ENCODE measurements at regions not wholly inside any gene's neighbourhood (a gene's known extent, or its start where the extent isn't known, plus 50 kb on each side); places are given as distances from the start of the nearest gene placed in this dataset.

DNA sequence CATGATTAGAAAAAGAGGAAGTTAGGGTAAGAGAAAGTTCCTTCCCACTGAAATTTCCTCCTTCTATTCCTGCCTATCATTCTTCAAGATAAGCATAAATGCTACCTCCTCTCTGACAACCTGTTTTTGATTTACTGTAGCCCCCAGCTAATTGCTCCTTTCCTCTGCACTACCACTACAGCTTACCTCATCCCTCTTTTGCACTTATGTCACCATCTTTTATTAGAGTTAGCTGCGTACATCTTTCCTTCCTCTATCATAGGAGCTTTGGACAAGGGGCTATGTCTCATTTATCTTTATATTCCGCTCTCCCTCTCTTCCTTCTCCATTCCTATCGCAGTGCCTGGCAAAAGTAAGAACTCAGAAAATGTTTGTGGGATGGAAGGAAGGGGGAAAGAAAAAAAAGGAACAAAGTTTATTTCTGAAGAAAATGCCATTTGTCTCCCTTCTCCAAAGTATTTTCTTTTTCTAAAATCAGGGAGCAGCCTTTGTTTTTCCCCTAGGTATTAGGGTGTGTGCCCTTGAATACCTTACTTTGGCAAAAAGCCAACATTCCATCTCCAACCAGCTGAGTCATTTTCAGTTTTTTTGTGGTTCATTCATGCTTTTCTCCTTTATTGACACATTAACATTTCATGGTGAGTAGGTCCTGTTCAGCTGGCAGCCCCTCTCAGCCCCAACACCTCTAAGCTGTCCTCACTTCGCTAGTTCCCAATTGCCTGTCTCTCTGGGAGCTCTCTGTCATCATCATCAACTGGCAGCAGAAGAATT, 87.6 kb upstream of the SOX2 start:
- Histone ChIP-seq H3K36me3 (ENCODE audit: control insufficient read depth, low read length) (no peaks in the 10 kb centered on the region), H3K79me2 (ENCODE audit: control insufficient read depth, low read length) (no peaks in the 10 kb centered on the region), H3K4me1 (ENCODE audit: control insufficient read depth, low read length) (peaks cover 12% of the 10 kb centered on the region), H3K27me3 (ENCODE audit: control insufficient read depth, low read length) (no peaks in the 10 kb centered on the region), H3K9me3 (ENCODE audit: control insufficient read depth, insufficient read depth, low read length) (no peaks in the 10 kb centered on the region), H3K4me3 (ENCODE audit: low read length) (no peak overlapping the region), H3K27ac (ENCODE audit: low read depth, low read length) (no peak overlapping the region), H3F3A (ENCODE audit: control insufficient read depth, insufficient read depth) (no peaks in the 10 kb centered on the region), H3K9me2 (replicated peaks; ENCODE audit: control insufficient read depth, low read length) (no peaks in the 10 kb centered on the region), H4K20me1 (ENCODE audit: control insufficient read depth, insufficient read depth, low read depth, low read length) (no peaks in the 10 kb centered on the region), H3K4me2 (ENCODE audit: low read length) (no peak overlapping the region)
- TF ChIP-seq EZH2phosphoT487 (IDR thresholded peaks at IDR 0.05; ENCODE audit: borderline replicate concordance, low read length) (no peak), CTCF (IDR thresholded peaks at IDR 0.05; ENCODE audit: low read depth, low read length, poor library complexity, severe bottlenecking) (no peak)

DNA sequence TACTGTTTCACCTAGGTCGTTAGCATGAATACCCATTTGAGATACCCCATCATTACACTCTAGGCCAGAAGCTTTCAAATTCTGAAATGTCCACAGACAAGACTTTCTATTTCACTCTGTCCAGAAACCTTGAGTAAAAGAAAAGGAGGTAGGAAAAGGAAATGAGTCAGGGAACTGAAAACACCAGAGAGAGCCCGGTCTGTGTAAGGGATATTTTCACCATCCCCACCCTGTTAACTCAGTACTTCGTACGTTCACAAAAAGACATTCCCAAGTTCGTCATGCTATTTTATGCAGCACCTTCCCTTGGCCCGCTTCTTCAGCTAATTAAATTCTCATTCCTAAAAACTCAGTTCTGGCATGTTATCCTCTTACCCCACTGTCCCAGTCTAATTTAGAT, 89.4 kb upstream of the SOX2 start:
- H3K27me3 ChIP-seq (ENCODE audit: control insufficient read depth, low read length) = no peaks in the 10 kb centered on the region
- H4K20me1 ChIP-seq (ENCODE audit: control insufficient read depth, insufficient read depth, low read depth, low read length) = no peaks in the 10 kb centered on the region
- no peak overlapping the region for H3K4me3 ChIP-seq (ENCODE audit: low read length)
- TF ChIP-seq CTCF (IDR thresholded peaks at IDR 0.05; ENCODE audit: low read depth, low read length, poor library complexity, severe bottlenecking) (no peak), EZH2phosphoT487 (IDR thresholded peaks at IDR 0.05; ENCODE audit: borderline replicate concordance, low read length) (no peak)
- peaks cover 8% of the 10 kb centered on the region for H3K4me1 ChIP-seq (ENCODE audit: control insufficient read depth, low read length)
- H3F3A ChIP-seq (ENCODE audit: control insufficient read depth, insufficient read depth) = no peaks in the 10 kb centered on the region
- no peak overlapping the region for H3K4me2 ChIP-seq (ENCODE audit: low read length)
- no peaks in the 10 kb centered on the region for H3K9me2 ChIP-seq (replicated peaks; ENCODE audit: control insufficient read depth, low read length)
- no peaks in the 10 kb centered on the region for H3K9me3 ChIP-seq (ENCODE audit: control insufficient read depth, insufficient read depth, low read length)
- no peaks in the 10 kb centered on the region for H3K79me2 ChIP-seq (ENCODE audit: control insufficient read depth, low read length)
- H3K36me3 ChIP-seq (ENCODE audit: control insufficient read depth, low read length) = no peaks in the 10 kb centered on the region
- H3K27ac ChIP-seq (ENCODE audit: low read depth, low read length) = no peak overlapping the region

DNA sequence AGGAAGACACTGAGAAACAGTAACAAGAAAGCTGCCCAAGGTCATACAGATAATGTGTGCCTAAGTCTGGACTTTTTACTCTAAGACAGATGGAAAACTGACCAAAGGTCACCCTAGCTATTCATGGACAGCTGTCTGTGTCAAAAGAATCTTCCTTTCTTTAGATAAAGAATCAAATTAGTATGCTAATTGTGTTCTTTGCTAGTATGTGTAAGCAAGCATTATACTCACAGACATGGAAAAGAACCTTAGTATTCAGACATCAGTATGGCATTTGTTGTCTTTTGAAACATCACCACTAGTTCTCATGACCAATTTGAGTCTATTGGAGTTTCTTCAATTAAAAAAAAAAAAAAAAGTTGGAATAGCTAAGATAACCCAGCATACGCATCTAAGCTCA, 91.8 kb upstream of the SOX2 start:
- Histone ChIP-seq H3K27me3 (ENCODE audit: control insufficient read depth, low read length) (no peaks in the 10 kb centered on the region), H3K4me2 (ENCODE audit: low read length) (no peak overlapping the region), H3K27ac (ENCODE audit: low read depth, low read length) (no peak overlapping the region), H3K4me1 (ENCODE audit: control insufficient read depth, low read length) (peaks cover 8% of the 10 kb centered on the region), H3K79me2 (ENCODE audit: control insufficient read depth, low read length) (no peaks in the 10 kb centered on the region), H4K20me1 (ENCODE audit: control insufficient read depth, insufficient read depth, low read depth, low read length) (no peaks in the 10 kb centered on the region), H3K4me3 (ENCODE audit: low read length) (no peak overlapping the region), H3K9me2 (replicated peaks; ENCODE audit: control insufficient read depth, low read length) (no peaks in the 10 kb centered on the region), H3F3A (ENCODE audit: control insufficient read depth, insufficient read depth) (no peaks in the 10 kb centered on the region), H3K9me3 (ENCODE audit: control insufficient read depth, insufficient read depth, low read length) (no peaks in the 10 kb centered on the region), H3K36me3 (ENCODE audit: control insufficient read depth, low read length) (no peaks in the 10 kb centered on the region)
- TF ChIP-seq CTCF (IDR thresholded peaks at IDR 0.05; ENCODE audit: low read depth, low read length, poor library complexity, severe bottlenecking) (no peak), EZH2phosphoT487 (IDR thresholded peaks at IDR 0.05; ENCODE audit: borderline replicate concordance, low read length) (no peak)
